GM12864 (cell line): ENCODE measurements at regions not wholly inside any gene's neighbourhood (a gene's known extent, or its start where the extent isn't known, plus 50 kb on each side); places are given as distances from the start of the nearest gene placed in this dataset.

ENCODE experiments used
- DNase-seq: peaks from one replicate; pipeline ENCODE4 v3.0.0-alpha.2; 2011; ENCODE audit warnings: low read depth
- H3K4me3 ChIP-seq: 2 replicates; pipeline ENCODE4 v1.5.1; 2011; ENCODE audit warnings: mild to moderate bottlenecking, low read depth, low read length, control low read depth
- TF ChIP-seq, protein P1 (sequence below): IDR thresholded peaks from 2 replicates; pipeline ENCODE4 v1.5.1; 2011; ENCODE audit warnings: low read depth, mild to moderate bottlenecking, moderate library complexity, low read length, control low read depth, inconsistent platforms; ENCODE audit errors: missing control alignments

DNA sequence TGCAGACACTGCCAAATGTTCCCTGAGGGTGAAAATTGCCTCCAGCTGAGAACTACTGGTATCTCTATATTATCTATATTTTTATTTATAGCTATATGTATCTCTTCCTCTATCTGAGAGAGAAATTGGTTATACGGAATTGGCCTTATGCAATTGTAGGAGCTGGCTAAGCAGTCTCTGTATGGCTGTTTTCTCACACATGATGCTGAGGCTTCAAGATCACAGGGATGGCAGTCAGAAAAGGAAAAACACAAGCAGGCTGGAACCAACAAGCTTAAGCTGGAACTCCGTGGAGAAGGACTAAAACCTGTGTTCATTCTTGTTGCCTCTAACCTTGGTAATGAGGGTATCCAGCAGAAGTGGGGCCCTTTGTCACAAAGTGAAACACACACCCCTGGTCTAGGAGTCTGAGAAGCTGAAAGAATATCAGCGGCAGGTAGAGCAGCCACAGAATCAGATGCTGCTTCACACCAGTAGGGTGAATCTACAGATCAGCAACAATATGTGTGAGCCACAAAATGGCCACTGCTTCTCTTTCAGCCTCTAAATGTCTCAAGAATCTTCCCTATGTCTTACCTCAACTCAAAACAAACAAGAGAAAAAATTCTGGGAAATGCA is 166.5 kb upstream of the PPP1R2C start:
- no peak overlapping the region for H3K4me3 ChIP-seq
- TF ChIP-seq, protein P1, sequence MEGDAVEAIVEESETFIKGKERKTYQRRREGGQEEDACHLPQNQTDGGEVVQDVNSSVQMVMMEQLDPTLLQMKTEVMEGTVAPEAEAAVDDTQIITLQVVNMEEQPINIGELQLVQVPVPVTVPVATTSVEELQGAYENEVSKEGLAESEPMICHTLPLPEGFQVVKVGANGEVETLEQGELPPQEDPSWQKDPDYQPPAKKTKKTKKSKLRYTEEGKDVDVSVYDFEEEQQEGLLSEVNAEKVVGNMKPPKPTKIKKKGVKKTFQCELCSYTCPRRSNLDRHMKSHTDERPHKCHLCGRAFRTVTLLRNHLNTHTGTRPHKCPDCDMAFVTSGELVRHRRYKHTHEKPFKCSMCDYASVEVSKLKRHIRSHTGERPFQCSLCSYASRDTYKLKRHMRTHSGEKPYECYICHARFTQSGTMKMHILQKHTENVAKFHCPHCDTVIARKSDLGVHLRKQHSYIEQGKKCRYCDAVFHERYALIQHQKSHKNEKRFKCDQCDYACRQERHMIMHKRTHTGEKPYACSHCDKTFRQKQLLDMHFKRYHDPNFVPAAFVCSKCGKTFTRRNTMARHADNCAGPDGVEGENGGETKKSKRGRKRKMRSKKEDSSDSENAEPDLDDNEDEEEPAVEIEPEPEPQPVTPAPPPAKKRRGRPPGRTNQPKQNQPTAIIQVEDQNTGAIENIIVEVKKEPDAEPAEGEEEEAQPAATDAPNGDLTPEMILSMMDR = peak; percentile 18
- no peak for DNase-seq

DNA sequence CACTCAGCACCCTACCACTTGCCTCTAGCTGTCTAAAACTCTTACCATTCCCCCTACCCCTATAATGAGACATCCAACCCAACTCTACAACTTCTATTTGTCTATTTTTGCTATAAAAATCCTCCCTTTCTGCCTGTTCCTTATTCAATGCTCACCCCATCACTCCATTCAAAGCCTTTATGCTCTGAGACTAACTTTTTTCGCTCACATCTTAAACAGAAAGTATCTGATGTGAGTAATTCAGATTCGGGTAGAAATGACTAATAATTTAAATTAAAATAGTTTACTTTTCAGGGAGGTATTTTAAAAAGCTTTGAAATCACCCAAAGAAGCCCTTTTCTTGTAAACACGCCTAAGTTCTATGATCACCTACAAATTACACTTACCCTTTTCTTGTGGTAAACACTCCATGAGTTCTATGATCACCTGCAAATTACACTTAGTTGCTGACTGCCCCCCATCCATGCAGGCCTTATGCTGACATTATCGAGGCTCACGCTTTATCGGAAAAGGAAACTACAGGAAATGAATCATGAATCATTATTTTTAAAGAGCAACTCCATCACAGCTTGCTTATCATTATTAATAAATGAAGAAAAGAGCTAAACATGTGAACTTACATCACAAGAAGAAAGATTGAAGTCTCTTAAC is 168.7 kb upstream of the PPP1R2C start:
- H3K4me3 ChIP-seq = no peak overlapping the region; the same call in 1 of the 2 replicates
- DNase-seq = no peak
- TF ChIP-seq, protein P1 = no peak

DNA sequence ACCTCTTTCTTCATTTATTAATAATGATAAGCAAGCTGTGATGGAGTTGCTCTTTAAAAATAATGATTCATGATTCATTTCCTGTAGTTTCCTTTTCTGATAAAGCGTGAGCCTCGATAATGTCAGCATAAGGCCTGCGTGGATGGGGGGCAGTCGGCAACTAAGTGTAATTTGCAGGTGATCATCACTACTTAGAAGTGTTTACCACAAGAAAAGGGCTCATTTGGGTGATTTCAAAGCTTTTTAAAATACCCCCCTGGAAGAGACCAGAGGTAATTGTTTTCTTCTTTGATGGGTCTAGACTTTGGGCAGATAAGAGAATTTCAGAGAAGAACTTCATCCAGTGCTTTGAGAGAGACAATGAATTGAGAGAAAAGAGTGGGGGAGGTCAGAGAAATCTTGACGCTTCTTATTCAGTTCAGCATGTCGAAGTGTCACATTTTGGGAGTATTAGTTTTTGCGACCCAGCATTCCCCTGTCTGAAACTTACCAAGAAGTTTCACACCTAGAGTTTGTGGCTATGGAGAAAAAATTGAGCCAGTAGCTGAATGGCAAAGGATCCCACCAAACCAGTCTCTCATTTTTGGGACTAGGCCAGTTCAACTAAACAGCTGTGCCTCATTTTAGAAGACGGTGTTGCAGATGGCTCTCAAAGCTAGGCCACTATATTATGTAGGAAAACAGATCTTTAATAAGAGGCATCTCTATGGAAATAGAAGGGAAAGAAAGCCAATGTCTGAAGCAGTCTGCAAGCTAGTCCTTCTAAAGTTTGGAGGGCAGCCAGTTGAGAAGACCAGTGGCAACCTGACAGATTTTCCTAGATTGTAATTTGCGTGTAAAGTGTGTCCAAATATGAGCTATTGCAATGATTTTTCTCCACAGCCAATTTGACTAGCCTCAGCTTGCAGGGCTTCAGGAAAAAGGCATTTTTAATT is 171.0 kb upstream of the PPP1R2C start:
- no peak for DNase-seq
- TF ChIP-seq, protein P1 = no peak
- no peak overlapping the region for H3K4me3 ChIP-seq

DNA sequence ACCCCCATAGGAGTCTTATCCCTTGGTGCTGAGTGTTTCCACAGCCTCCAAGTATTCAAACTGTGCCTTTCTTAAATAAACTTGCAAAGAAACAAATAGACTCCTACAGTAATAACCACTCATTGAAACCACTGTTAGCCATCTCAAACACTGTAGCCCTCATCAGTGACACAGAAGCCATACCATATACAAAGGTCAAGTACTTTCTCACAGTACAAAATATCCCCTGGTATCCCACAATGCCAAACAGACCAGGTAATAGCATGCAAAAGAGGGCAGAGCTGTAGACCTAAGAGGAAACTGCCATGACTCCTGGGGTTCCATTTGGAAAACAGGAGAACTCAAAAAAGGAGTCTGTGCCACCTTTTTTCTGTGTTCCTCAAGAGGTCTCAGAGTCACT is 173.8 kb upstream of the PPP1R2C start:
- H3K4me3 ChIP-seq = no peak overlapping the region
- no peak for DNase-seq
- TF ChIP-seq, protein P1 = no peak

DNA sequence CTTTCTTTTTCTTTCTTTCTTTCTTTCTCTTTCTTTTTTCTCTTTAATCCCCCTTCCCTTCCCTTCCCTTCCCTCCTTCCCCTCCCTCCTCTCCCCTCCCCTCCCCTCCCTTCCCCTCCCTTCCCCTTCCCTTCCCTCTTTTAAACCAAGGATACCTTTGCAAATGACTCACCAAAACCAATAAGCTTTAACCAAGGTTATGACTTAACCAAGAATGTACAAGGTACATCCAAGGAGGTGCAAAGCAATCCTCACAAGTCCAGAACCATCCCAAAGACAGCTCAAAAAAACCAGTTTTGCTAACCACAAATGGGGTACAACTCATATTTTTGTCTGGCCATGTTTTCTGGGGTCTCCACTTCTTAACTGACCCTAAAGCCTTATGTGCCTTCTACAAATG is 174.7 kb upstream of the PPP1R2C start:
- no peak for DNase-seq
- TF ChIP-seq, protein P1 = no peak
- no peak overlapping the region for H3K4me3 ChIP-seq

DNA sequence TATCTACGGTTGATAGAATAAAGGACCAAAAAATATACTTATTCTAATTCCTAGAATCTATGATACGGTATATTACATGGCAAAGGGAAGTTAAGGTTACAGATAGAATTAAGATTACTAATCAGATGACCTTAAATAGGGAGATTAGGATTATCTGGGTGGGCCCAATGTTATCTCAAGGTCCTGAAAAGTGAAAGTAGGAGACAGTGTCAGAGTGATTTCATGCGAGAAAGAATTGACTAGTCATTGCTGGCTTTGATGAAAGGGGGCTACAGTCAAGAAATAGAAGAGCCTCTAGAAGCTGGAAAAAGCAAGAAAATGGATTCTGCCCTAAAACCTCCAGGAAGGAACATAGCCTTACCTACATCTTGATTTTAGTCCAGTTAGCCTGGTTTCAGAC is 176.9 kb upstream of the PPP1R2C start:
- H3K4me3 ChIP-seq = no peak overlapping the region
- TF ChIP-seq, protein P1 = no peak
- no peak for DNase-seq
